GM20000 (cell line): ENCODE measurements at regions not wholly inside any gene's neighbourhood (a gene's known extent, or its start where the extent isn't known, plus 50 kb on each side); places are given as distances from the start of the nearest gene placed in this dataset.
"Not testable (repeated sequence)": the region's sequence is repeated elsewhere in the genome, so short reads cannot be mapped to it uniquely, and the experiment has no call there.

Source experiments
- DNase-seq: peaks from one replicate; pipeline ENCODE4 v3.0.0; 2012; ENCODE audit warnings: low spot score
- TF ChIP-seq, protein P1 (sequence below): IDR thresholded peaks from 2 replicates; pipeline ENCODE4 v1.5.1; 2012; ENCODE audit warnings: mild to moderate bottlenecking, control low read depth; ENCODE audit errors: extremely low read depth, missing control alignments

GRCh38 chr11:42800041-42800440, 511.8 kb upstream of the API5 start:
- TF ChIP-seq, protein P1, sequence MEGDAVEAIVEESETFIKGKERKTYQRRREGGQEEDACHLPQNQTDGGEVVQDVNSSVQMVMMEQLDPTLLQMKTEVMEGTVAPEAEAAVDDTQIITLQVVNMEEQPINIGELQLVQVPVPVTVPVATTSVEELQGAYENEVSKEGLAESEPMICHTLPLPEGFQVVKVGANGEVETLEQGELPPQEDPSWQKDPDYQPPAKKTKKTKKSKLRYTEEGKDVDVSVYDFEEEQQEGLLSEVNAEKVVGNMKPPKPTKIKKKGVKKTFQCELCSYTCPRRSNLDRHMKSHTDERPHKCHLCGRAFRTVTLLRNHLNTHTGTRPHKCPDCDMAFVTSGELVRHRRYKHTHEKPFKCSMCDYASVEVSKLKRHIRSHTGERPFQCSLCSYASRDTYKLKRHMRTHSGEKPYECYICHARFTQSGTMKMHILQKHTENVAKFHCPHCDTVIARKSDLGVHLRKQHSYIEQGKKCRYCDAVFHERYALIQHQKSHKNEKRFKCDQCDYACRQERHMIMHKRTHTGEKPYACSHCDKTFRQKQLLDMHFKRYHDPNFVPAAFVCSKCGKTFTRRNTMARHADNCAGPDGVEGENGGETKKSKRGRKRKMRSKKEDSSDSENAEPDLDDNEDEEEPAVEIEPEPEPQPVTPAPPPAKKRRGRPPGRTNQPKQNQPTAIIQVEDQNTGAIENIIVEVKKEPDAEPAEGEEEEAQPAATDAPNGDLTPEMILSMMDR, result no peak
- no peak for DNase-seq

GRCh38 chr11:42802201-42802899, 509.4 kb upstream of the API5 start:
- DNase-seq, result no peak
- TF ChIP-seq, protein P1, result no peak

GRCh38 chr11:42806191-42806590, 505.6 kb upstream of the API5 start:
- TF ChIP-seq, protein P1, result no peak
- DNase-seq, result no peak

DNA sequence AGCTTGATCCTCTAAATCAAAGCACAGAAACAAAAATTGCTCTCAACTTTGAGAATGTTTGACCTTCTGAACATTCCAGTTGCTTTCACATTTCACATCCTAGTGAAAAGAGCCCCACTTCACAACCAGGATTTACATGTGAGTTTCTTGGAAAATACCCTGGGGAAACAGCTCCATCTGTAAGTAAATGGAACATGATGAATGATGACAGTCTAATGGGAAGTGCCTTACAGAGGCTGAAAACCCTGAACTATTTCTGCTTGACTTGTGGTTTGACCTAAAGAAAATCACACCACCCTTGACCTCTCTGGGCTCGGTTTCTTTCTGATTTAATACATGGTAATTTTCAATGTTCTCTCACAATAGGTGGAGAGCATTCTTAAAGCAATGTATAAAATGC, 499.4 kb upstream of the API5 start:
- DNase-seq, result no peak
- TF ChIP-seq, protein P1, result no peak

DNA sequence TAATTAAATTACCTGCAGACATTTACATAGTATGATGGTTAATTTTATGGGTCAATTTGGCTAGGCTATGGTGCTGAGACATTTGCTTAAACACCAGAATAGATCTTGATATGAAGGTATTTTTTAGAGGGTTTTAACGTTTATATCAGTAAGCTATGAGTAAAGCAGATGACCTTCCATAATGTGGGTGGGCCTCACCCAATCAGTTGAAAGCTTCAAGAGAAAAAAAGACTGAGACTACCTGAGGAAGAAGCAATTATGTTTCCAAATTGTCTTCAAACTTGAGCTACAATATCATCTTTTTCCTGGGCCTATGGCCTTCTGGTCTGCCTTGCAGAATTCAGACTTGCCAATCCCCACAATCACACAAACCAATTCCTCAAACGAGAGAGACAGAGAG, 498.8 kb upstream of the API5 start:
- TF ChIP-seq, protein P1, result no peak
- no peak for DNase-seq

DNA sequence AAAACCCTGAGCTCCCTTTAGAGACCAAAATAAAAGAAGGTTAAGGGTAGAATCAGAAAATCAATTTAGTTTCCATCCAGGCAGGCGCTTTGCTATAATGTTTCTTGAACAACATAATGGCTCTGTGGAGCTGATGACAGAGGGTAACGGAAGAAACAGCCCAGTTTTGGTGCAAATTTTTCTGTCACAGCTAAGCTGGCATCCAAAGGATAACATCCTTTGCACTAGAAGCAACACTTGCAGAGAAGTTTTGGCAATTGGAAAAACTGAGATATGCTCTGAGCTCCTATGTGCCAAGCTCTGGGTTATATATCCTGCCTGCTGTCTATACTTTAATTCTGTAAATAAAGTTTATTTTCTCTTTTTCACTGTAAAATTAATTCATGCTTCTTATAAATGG, 495.3 kb upstream of the API5 start:
- DNase-seq, result no peak
- TF ChIP-seq, protein P1, result no peak

GRCh38 chr11:42819126-42819525, 492.7 kb upstream of the API5 start:
- TF ChIP-seq, protein P1, result no peak
- no peak for DNase-seq

GRCh38 chr11:42822188-42822587, 489.6 kb upstream of the API5 start:
- DNase-seq, result not testable (repeated sequence)
